Iris pigment epithelial cell (primary cell): ENCODE measurements at regions not wholly inside any gene's neighbourhood (a gene's known extent, or its start where the extent isn't known, plus 50 kb on each side); places are given as distances from the start of the nearest gene placed in this dataset.
A peak's percentile ranks its signal among the peaks of the same experiment; 100 is the strongest.
"Not testable (repeated sequence)": the region's sequence is repeated elsewhere in the genome, so short reads cannot be mapped to it uniquely, and the experiment has no call there.

Source experiments
- DNase-seq: peaks from one replicate; pipeline ENCODE4 v3.0.0-alpha.2; 2011; ENCODE audit warnings: low read depth

DNA sequence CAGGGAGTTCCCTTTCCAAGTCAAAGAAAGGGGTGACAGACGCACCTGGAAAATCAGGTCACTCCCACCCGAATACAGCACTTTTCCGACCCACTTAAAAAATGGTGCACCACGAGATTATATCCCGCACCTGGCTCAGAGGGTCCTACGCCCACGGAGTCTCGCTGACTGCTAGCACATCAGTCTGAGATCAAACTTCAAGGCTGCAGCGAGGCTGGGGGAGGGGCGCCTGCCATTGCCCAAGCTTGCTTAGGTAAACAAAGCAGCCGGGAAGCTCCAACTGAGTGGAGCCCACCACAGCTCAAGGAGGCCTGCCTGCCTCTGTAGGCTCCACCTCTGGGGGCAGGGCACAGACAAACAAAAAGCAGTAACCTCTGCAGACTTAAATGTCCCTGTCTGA, 277.8 kb upstream of the ARHGAP42 start:
- DNase-seq: not testable (repeated sequence)

DNA sequence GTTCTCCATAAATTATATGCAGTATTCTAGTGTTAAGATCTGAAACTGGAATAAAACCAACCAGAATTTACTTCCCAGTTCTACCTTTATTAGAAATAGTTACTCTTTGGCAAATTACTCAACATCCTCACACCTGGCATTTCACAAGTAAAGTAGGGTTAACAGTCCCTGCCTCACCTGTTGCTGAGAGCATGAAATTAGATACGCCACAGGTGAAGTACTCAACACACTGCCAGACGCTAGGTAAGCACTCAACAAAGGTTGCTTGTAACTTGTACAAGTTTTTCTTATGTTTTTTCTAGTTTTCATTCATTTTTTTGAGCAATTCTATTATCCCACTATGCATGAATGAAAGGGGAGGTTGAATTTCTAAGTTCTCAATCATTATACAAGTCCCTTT, 267.6 kb upstream of the ARHGAP42 start:
- no peak for DNase-seq

DNA sequence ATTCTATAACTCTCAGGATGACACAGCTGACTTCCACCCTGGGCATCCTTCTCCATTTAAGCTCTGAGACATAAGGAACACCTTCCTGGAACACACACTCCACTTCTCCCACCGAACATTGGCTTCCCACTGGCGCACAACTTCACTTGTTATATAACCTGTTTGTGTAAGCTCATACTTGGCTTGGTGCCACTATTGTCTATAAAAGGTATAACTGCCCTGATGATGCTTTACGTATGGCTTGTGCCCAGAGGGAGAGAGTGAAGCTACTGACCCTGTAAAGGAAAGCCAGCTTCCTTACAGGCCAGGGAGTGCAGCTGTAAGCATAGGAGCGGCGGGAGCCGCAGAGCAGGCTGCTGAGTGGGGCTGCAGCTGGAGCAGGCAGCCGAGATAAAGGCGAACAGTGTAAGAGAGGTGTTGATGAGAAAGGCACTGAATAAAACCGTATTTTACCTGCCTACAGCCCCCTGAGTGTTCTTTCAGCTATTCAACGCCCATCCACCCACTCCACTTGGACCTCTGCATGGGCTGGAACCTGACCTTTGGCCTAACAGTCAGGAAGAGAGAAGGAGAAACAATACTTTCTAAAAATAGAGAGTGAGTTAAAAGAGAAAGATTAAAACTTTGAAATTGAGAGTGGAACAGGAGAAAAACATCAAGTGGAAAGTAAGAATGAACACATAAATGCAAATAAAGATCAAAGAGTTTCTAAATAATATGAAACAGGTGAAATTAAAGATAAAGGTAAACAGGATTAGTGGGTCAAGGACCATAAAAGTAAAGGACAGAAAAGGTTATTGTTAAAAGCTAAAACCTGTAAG, 252.1 kb upstream of the ARHGAP42 start:
- DNase-seq: no peak

DNA sequence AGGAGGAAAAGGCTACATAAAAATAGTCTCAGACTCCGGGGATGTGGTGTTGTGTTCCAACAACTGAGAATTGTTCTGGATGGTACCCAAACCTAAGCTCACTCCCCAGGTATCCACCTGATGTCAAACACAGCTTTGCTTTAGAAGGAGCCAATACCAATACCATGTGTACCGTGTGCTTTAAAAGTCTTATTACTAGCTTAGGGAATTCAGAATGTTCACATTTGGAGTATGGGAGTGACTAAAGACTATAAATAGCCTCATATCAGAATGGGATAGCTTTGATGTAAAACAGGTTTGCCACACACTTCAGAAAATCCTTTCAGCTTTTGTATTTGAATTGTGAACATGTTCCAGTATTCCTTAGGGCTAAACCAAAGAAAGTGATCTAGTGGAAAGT, 248.7 kb upstream of the ARHGAP42 start:
- DNase-seq: no peak

DNA sequence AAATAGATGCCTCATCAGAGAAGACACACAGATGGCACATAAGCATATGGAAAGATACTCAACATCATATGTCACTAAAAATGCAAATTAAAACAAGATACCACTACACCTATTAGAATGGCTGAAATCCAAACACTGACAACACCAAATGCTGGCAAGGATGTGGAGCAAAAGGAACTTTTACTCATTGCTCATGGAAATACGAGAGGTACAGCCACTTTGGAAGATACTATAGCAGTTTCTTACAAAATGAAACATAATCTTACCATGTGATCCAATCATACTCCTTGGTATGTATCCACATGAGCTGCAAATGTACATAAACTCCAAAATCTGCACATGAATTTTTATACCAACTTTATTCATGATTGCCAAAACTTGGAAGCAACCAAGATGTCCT, 246.0 kb upstream of the ARHGAP42 start:
- DNase-seq: no peak

DNA sequence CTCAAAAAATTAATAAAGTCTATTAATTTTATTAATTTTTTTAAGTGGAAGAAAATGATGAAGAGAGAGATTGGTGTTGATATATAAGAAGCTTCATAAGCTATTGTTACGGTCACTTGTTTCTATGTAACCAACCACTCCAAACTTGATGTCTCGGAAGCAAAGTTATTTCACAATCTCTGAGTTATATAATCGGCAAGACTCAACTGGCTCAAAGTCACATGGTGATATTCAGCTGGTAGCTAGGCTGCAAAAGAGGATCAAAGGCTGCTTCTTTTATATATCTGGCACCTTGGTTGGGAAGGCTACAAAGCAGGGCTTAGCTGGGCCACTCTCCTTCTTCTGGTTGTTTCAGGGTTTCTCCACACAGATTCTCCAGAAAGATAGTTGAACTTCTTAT, 245.1 kb upstream of the ARHGAP42 start:
- DNase-seq: no peak

DNA sequence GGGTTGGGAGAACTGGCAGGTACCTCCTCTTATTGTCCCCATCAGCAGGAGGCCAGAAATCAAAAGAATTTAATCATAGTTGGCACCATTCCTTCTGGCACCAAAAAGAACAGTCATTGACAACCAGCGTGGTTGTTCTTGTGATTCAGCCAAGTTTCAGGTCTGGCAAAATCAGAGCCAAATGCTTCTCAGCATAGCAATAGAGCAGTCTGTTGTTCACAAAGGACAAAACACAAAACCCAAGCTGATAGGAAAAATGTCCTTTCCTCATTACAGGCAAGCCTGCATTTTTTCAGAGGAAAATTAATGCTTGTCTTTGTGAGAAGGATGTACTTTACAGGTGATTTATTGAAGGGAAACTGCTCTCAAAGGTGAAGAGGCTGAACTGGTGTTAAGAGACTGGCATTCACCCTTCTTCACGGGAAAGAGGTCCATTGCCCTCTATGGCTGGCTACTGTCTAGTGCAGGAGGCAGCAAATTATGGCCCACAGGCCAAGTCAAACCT, 241.8 kb upstream of the ARHGAP42 start:
- peak; percentile 38 for DNase-seq

DNA sequence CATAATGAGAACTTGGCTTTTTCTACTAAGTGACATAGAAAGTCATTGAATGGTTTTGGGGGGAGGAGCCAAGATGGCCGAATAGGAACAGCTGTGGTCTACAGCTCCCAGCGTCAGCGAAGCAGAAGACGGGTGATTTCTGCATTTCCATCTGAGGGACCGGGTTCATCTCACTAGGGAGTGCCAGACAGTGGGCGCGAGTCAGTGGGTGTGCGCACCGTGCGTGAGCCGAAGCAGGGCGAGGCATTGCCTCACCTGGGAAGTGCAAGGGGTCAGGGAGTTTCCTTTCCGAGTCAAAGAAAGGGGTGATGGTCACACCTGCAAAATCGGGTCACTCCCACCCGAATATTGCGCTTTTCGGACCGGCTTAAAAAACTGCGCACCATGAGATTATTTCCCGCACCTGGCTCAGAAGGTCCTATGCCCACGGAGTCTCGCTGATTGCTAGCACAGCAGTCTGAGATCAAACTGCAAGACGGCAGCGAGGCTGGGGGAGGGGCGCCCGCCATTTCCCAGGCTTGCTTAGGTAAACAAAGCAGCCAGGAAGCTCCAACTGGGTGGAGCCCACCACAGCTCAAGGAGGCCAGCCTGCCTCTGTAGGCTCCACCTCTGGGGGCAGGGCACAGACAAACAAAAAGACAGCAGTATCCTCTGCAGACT, 235.2 kb upstream of the ARHGAP42 start:
- DNase-seq: not testable (repeated sequence)

DNA sequence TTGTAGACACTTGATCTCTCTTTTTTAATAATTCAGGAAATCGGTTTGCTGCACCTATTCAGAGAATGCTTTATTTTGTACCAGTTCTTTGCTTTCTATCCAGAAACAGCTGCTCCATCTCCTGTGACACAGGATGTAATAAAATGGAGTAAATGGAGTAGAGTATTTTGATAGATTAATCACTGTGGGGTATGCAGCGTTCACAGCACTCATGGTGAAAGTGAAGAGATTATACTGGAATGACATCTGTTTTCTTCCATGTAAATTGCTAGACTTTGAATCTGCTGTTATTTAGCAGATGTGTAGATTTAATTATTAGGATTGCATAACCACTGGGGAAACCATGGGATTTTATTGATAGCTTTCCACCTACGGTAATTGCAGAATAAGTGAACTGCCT, 227.3 kb upstream of the ARHGAP42 start:
- DNase-seq: no peak

DNA sequence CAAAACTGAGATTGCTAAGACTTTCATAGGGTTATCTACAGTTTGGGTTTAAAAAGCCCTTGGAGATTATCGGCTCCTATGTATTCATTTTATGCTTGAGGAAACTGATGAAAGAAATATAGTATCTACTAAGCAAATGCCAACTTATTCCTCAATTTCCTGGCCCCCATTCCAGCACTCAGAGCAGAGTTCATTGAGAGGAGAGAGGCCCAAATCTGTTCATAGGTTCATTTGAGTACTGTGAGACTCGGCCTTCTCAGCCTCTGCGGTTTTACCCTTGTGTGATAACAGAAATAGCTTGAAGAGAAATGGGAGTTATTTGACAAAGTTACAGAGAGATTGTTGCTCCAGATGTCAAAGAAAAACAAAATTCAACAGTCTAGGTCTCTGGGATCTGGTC, 226.7 kb upstream of the ARHGAP42 start:
- no peak for DNase-seq

DNA sequence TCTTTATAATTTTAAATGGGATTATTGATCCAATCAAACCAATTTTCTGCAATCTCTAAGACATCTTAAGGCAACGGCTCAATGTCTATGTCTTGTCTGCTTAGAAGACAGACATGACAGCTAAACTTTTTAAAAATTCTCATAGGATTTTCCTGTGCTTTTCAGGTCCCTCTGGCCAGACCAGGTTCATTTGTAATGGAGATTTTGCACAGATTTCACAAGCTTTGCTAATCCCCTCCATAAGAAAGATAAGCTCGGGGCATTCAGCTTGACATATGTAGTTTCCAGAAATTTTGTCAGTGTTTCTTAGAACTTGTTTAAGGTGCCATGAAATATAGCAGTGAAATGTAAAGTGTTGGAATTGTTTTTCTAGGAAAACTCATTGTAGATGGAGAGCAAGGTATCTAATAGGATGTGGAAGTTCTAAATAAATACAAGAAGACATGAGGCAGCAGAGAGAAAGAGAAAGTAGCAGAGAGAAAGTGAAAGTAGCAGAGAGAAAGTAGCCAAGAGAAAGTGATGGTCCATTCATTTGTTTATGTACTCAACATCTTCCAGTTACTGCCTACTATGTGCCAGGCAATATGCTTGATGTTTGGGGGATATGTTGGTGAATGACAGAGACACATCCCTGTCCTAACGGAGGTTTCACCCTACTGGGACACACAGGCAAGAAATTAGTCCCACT, 219.1 kb upstream of the ARHGAP42 start:
- DNase-seq: peak; percentile 9

DNA sequence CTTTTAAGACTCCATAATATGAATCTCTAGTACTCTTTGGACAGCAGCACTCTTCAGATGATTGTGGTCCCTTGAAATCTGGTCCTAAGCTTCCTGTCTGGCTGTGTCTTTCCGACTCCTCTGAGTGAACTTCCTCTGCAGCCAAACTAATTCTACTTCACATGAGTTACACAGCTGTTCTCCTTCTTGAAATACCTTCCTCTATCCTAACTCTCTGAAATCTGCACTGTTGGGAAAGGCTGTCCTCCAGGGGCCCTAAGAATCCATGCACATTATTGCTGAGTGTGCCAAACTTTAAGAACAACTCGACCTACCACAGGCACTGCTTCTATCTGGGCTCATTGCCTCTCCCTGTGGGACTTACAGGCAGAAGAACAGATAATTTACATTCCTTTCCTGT, 217.3 kb upstream of the ARHGAP42 start:
- DNase-seq: no peak

DNA sequence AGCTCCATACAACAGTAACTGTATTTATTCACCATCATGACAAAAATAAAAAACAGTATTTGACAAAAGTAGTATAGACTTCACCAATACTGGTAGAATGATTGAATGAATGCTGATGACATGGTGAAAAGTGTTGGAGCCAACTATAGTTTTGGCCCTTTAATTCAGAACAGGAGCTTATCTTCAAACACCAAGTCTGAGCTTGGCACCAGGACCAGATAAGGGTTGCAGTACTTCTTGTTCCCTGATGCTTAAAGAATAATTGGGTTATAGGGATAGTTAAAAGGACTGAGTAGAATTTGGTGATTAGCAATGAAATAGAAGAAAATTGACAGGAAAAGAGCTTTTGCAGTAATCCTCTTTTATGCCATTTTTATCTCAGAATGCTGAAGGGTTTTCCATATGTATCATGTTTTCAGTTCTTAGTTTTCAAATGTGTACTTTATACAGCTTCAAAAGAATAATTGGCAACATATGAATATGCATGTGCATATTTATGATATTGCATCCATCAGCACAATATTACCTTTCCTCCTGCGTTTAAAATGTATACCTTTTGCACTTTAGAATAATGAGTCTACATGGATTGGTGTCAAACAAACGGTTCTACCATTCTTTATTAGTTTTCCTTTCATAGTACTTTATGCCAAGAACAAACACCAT, 214.2 kb upstream of the ARHGAP42 start:
- no peak for DNase-seq

DNA sequence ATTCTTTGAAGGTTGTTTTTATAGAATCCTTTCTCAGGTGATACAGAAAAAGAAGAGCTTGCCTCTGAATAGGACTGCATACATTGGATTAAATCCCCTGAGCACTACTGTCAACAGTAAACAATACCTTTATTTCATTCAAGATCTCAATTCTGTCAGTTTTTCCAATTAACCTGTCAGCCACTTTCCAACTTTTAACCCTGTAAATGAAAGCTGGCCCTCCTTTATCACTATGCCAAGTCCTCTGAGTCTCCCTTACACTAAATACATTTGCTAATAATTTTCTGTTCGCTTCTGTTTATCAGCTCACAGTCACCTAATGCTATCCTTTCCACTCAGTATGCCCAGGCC, 213.7 kb upstream of the ARHGAP42 start:
- DNase-seq: no peak

DNA sequence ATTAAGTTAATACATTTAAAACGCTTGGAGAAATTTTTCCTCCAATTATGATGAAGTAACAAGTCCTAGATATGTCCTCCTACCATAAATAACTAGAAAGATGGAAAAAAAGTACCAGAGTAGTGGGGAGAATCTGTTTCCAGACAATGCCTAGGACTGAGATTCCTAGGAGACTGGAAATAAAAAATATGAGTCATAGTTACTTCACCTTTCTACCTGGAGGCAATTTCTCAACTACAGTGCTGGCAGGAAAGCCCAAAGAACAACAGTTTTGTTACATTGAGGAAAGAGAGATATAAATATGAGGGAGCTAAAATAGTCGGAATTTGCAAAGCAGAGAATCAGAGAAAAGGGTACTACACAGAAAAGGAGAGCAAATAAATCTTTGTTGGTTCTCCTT, 202.1 kb upstream of the ARHGAP42 start:
- no peak for DNase-seq

DNA sequence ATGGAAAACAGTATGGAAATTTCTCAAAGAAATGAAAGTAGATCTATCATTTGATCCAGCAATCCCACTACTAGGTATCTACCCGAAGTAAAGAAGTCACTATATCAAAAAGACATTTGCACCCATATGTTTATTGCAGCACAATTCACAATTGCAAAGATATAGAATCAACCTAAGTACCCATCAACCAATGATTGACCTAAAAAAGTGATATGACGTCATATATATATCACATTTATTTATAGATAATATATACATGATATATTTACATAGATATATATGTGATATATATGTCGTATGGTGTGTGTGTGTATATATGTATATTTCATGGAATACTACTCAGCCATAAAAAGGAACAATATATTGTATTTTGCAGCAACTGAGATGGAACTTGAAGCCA, 188.3 kb upstream of the ARHGAP42 start:
- DNase-seq: no peak

DNA sequence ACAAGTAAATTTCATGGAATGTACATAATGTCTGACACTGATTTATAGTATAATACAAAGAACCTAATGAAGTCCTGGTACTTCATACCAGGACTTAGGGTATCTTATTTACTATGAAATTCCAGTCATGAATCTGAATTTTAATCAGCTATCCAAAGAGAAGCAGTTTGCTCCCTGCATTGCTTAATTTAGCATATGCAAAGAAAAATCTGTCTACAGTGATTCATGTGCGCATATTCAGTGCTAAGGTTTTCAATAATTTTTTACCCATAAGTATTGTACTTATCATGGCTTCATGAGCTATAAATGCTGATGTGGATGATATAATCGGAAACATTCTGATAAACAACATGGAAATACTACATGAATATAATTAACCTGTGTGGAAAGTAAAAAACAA, 185.6 kb upstream of the ARHGAP42 start:
- no peak for DNase-seq

DNA sequence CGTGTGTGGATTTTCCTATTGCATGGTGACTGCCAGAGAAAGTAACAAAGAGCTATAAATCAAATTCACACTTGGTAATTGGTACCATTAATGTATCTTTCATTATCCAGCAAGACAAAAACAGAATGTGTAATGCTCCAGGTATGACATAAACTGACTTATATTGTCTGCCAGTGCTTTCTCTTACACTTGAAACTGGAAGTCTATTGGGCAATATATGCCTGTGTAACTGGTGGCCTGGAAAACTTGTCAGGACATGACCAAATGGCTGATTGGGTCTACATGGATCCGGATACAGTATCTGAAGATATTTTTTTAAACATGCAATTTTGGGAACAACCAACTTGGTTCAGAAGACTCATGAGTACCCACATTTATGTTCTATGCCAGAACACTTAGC, 174.6 kb upstream of the ARHGAP42 start:
- peak; percentile 10 for DNase-seq

DNA sequence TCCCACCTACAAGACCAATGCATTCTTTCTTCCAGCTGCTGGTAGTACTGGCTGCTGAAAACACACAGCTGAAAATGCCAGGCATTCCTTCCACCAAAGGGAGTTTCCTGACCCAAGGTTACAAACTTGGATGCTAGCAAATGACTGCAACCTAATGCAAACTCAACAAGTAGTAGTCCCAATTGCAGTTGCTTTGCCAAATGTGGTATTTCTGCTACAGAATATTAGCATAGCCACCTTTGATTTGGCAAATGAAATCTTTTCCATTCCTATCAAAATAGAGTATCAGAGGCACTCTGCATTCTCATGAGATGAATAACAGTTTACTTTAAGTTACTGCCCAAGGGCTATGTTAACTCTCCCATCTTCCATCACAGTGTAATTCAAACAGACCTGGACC, 172.0 kb upstream of the ARHGAP42 start:
- peak; percentile 64 for DNase-seq

DNA sequence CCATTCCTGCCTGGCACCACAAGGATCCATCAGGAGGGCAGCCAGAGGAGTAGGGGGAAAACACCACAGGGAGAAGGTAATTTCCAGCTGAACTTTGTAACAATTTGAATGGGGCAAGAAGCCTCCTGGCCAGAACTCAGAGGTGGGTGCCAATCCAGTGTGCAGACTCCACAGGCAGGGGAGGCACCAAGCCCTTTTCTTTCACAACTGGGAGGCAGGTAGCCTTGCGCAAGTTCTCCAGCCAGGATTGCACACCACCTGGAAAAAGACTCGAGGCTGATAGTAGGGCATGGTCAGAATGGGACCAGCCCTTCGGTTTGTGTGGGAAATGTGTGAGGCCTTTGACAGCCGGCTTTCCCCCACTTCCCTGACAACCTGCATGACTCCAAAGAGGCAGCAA, 161.9 kb upstream of the ARHGAP42 start:
- no peak for DNase-seq

DNA sequence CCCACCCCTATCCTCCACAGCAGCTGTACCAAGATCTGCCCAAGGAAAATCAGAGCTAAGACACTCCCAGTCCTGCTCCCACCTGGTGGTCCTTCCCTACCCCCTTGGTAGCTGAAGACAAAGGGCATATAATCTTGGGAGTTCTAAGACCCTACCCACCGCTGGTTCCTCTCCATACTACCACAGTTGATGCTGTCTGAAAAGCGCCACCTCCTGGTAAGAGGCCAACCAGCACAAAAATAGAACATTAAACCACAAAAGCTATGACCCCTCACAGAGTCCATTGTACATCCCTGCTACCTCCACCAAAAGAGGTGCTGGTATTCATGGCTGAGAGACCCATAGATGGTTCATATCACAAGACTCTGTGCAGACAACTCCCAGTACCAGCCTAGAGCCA, 161.5 kb upstream of the ARHGAP42 start:
- no peak for DNase-seq

DNA sequence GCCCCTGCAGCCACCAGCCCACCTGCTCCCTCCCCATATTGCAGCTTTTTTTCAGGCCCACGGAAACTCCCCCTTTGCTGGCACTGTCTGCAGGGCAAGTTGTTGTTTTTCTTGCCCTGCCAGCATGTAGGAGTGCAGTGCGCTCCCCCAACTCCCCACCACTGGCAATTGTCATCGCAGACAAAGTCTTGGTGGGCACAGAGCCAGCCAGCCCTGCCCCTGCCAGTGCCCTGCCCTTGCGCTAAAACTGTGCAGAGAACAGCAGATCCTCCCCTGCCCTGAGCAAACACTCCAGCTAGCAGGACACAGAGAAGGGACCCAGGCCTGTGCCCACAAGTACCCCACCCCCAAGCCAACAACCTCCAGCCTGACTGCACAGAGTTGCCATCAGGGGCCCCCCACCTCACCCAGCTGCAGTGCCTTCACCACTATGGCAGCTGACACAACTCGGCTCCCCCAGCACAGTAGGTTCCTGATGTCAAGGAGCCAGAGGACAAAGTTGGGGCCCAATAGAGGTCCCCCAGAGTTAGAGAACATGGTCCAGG, 158.1 kb upstream of the ARHGAP42 start:
- no peak for DNase-seq
